HG02588 (cell line): ENCODE measurements at regions not wholly inside any gene's neighbourhood (a gene's known extent, or its start where the extent isn't known, plus 50 kb on each side); places are given as distances from the start of the nearest gene placed in this dataset.
A peak's percentile ranks its signal among the peaks of the same experiment; 100 is the strongest.

ENCODE experiments used
- ATAC-seq: cut with Tn5 transposase; IDR thresholded peaks from one replicate; pipeline ENCODE4 v1.9.1; 2021; ENCODE audit warnings: mild to moderate bottlenecking, moderate library complexity; ENCODE audit not compliant: unreplicated experiment

DNA sequence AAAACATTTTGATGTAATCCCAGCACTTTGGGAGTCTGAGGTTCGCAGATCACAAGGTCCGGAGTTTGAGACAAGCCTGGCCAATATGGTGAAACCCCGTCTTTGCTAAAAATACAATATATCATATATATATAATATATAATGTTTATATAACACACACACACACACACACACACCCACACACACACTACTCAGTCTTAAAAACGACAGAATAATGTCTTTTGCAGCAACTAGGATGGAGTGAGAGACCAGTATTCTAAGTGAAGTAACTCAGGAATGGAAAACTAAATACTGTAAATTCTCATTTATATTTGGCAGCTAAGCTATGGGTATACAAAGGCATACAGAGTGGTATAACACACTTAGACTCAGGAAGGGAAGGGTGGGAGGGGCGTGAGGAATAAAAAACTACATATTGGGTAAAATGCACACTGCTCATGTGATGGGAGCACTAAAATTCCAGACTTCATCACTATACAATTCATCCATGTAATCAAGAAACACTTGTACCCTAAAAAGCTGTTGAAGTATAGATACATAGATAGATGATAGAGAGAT is 231.2 kb upstream of the SEMA3A start:
- no peak for ATAC-seq

DNA sequence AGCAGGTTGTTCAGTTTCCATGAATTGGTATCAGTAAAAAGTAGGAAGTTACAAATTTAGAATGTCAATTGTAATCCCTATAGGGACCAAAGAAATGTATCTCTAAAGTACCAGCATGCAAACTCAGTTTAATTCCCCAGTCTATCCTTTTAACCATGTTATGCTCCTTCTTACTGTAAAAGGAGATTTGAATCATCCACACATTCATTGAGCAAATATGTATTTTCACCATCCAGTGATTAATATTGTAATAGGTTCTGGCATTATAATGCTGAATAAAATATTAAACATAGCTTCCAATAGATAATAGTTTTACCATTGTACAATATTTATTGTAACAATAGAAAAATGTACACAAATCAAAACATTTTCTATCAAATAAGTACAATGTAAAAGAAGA is 228.2 kb upstream of the SEMA3A start:
- no peak for ATAC-seq

DNA sequence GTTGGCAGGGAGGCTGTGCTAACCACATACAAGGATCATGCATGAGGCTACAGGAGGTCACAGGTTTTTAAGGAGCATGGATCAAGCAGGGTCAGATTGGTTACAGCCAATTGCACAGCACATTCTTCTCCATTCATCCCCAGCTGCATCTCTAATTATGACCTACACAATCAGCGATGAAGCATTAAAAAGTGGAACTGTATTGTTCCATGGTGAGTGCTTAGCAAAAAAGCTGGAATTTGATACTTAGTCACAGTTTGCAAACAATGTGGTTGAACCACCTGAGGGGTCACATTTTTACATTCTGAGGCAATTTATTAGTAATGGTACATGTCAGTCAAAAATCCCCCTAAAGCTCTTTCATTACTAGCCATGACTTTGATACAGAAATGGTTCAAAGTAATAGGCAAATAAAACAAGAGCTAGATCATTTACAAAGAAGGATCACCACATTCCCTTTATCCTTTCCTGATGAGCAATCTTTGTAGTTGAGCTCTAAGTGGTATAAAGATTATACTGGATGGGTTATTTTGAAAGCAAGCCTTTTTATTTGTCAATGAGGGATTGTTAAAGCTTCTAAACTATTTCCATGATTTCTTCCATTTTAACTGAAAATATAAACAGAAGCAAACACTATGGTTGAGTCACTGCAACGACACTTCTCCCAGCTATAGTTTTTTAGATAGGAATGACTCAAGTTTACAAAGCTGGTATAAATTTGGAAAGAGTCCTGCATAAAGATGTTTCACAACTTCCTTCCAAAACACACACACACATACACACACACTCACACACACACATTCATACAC is 217.8 kb upstream of the SEMA3A start:
- ATAC-seq, result no peak

DNA sequence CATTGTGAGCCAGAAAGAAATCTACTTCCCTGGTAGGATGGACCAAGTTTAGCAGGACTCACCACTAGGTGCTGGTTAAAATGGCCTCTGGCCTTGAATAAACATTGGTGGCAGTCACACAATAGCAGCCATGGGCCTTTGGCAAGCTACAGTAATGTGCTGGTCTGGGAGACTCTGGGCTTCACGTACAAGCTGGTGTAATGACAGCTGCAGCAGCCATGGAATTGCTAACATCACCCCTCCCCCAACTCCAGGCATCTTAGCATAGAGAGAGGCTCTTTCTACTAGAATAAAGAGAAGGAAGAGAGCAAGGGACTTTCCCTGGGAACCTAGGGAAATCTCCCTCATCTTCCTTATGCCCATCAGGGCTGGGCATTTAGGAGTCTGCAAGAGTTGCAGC is 205.1 kb upstream of the SEMA3A start:
- no peak for ATAC-seq

DNA sequence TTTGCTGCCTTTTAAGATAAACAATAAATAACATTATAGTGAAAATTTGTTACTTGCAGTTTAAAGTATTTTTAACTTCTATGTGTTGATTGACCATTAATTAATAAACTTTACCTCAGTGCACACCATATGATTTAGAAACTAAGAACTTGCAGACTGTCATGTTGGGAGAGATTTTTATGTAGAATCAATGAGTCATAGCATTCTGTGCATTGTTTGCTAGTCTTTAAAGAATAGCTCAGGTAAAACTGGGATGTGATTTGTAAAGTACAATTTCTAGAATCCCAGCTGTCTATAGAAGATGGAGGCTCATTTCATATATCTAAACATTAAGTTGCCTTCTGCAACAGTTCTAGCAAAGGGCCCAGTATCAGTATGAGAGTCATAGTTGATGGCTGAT is 199.6 kb upstream of the SEMA3A start:
- ATAC-seq, result no peak

DNA sequence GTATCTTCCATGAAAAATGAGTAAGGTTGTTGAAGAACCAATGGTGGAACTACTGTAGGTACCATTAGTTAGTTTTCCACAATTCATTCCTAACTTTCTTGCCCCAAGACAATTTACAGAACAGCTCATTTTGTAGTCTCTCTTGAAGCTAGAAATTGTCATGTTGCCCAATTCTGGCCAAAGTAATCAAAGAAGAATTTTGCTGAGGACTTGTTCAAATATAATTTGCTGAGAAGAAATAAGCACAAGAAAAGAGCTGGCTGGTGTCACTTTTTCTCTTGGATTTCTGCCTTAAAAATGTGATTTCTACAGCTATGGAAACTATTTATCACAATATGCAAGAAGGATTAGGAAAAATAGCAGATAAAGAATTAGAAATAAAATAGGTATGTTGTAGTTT is 199.2 kb upstream of the SEMA3A start:
- ATAC-seq, result no peak

DNA sequence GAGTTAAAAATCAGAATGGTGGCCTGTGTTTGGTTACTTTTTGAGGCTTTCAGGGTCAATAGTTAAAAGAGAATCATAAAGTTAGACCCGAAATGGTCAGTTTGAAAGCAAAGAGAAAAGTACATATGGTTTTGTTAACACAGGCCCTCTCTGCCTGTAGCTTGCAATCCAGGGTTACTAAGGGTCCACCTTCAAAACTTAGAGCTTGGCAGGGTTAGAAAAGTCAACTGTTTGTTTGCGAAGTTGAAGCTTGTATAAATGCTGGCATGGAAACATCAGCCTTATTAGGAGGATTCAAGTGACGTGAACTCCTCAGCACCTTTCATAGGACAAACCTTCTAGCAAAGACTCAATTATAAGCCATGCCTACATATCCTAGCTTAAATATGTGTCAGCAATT is 196.3 kb upstream of the SEMA3A start:
- ATAC-seq, result no peak

DNA sequence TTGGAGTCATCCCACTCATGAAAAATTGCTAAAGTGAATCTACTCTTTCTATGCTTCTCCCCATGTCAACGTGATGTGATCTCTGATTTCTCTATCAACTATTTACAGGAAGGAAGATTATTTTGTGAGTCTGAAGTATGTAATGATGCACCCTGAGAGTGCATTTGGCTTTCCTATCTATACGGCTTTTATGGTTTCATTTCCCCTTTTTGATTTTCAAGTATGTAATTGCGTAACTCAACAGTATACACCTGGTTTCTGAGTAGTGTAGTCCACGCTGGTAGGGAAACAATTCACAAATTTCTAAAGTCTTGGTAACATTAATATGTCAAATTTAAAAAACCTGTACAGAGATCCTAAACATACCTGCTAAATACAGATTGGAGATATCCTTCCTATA is 194.7 kb upstream of the SEMA3A start:
- ATAC-seq, result peak; percentile 96

DNA sequence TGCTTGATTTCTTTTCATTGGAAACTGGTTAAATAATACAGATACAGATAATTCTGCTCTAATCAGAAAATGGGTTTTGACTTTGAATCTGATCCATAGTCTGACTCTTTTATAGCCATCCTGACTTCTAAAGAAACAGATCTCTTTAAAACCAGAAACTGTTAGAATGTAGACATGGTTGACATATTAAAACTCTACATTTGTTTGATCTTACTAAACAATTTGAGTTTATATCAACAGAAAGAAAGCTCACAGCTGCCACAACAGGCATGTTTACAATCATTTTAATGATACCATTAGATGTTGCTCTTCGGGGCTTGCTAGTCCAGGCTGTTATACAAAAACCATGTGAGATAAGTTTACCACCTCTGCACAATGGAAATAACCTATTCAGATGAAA is 193.0 kb upstream of the SEMA3A start:
- ATAC-seq, result no peak

DNA sequence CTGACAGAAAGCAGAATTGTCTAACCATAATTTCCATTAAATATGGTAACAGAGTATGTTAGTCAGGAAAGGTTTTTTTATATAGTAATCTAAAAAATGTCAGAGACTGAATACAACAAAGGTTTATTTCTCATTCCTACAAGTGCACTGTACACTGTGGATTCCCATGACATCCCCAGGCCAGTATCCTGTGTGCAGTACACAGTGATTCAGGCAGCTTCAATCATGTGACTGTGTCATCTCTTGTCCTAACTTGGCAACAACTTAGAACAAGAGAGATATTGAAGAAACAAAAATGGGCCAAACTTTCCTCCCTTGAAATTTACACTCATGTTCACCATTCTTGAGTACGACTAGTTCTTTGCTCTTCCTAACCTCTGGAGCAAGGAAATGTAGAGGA is 189.8 kb upstream of the SEMA3A start:
- ATAC-seq, result no peak

DNA sequence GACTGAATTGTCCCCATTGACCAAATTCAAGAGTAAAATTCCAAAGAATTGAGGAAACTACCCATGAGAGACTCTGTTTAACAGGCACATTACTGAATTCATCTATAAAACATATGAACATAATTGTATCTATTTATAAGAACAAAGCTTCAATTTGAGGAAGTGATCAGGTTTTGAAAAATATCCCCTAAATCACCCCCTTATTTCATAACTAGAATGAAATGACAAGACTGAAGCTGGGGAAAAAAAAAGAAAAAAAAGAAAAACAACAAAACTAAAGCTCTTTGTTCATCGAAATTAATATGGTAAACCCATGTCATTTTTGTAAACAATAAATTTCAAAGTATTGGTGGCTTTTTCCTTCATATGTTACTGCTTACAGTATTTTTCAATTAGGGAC is 184.9 kb upstream of the SEMA3A start:
- ATAC-seq, result no peak

DNA sequence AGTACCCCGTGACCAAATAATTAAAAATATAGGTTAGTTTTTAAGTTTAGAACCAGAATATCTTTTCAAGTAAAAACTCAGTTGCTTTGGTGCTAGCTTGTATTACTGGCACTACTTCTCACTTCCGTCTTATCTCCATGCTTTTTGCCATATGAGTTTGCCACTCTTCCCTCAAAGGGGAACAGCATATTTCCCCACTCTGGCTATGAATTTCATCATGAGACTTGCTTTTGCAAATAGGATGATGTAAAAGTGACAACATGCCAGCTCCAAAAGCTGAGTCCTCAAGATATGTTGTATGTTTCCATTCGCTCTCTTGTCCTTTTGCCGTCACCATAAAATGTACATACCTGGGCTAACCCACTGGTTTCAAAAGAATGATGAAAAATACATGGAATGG is 178.1 kb upstream of the SEMA3A start:
- ATAC-seq, result no peak

DNA sequence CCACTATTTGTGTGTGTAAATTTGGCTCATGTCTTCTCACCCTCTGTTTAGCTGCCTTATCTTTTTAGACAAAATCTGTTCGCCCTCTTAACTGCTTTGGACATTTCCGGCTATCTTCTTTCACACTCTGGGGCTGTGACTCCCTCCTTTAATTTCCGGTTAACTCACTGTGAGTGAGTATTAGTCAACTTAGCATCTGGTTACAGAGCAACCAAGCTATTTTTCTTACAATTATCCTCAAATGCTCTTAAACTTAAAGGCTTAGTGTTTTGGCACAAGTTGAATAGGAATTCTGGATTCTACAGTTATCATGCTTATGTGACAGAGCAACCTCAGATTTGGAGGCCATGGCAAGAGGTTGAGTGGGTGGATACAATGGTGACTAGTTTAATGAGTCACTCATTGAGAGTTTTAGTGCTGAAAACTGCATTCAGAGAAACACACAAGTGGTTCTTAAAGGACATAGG is 177.6 kb upstream of the SEMA3A start:
- no peak for ATAC-seq

DNA sequence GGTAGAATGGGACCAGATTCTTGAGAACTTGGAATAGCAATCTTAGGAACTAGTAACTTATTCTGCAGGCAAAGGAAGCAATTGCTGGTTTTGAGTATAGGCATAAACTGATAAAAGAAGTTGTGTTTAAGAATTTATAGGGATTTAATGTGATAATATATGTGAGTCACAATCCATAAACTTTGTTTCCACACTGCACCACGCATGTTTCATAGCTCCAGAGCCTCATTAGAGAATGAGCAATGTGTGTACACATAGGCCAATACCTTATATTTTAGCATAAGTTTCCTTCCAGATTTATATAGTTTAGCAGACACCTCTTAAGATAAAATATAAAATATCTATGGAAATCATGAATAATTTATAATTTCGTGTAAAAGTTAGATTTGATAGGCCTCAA is 175.5 kb upstream of the SEMA3A start:
- no peak for ATAC-seq

DNA sequence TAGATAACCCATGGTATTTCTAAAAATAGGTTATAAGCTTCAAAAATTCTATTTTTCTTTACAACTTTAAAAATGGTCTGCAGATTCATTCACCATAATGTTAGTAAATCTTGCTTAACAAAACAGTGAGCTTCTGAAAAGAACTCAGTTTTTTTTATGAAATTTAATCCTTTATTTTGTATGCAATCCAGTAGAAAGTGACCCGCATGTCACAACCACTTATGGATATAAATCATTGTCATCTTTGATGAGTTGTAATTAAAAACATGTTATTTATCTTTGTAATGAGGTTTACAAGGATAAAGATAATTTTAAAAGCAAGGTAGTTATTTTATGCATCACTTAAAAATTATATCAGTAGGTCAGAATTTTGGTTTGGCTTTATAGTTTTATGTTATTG is 173.5 kb upstream of the SEMA3A start:
- ATAC-seq, result no peak

DNA sequence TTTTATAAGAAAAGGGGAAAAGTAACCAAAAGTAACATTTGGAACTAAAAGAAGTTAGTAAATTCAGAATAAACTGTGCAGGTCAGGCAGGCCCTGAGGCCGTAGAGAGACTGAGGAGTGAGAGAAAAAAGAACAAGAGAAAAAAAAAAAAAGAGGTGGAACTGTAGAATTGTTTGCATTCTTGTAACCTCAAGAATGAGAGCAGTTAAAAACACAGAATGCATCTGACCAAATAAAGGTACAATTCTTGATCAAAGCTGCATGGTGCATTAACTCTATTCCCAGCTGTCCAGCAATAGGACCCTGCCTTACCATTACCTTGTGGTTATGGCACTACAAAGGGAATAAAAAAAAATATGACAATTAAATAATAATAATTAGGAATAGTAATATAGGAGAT is 170.1 kb upstream of the SEMA3A start:
- no peak for ATAC-seq

DNA sequence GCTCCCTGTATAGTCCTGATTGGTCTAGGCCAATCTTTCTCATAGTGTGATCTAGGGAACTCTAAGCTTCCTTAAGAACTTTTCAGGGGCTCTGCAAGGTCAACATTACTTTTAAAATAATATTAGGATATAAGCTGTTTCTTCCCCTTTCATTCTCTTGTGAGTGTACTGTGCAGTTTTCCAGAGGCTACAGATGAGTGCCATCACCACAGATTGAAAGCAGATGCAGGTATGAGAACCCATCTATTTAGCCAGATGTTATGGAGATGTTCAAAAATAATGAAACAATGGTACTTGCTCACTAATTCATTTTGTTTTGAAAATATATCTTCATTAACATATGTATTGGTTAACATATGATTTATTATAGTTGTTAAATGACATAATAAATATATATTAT is 169.2 kb upstream of the SEMA3A start:
- ATAC-seq, result no peak

DNA sequence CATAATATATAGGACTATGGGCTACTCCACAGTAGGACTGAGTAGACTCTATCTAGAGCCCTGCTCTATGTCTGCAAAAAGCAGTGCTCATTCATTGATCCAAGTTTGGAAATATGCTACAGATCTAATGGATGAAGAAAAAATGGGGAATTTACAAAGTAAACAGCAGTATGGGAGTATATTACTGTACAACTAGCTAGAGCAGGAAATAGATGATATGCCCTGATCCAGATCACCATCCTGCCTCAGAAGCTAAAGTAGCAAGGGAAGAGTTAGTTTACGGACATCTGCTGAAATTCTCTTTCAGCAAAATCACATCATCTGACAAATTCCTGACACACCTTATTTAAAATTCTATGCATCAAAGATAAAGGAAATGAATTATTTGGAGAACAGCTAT is 168.2 kb upstream of the SEMA3A start:
- ATAC-seq, result no peak

DNA sequence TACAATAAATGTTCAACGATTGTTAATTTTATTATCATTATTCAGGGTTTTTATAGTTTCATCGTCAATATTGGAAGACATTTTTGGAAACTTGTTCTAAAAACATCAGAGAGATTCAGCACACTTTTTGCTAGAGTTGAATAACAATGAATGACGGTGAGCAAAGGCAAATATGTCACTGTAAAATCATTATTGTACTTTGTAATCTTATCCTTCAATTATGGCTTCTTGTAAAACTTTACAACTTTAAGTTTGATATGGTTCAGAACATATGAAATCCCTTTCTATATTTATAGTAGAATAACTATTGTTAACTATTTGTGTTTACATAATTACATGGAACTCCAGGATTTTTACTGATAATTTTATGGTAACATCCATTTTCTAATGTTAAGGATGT is 167.8 kb upstream of the SEMA3A start:
- ATAC-seq, result no peak

DNA sequence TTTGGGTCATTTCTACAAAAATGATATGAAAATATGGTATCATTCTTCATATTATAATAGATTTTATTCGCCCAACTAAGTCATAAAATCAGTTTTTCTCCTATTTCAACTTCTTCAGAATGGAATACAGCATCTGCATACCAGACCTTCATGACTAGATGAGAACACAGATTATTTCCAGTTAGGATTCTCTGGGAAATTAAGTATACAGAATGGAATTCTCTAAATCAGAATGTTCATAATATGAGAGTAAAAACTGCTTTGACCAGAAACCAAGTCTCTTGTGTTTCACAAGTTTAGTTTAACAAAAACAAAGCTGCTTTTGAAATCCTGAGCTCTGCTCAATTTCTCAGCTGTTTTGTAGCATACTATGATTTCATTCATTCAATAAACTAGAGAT is 160.3 kb upstream of the SEMA3A start:
- no peak for ATAC-seq

DNA sequence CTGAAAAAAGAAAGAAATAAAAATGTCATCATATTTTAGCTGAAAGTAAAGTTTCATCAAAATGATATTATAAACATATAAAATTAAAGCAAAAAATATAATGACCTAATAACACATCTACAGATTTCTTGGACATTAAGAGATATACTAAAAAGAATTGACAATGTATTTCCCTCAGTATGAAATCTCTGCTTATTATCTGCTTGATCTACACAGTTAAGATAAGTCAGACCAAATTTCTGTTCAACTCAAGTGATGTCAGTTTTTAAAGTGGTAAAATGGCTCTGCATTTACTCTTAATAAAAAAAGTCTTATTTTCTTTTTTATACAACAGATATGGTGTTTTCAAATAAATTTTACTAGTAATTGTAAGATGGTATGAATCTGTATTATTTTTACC is 159.4 kb upstream of the SEMA3A start:
- ATAC-seq, result no peak

DNA sequence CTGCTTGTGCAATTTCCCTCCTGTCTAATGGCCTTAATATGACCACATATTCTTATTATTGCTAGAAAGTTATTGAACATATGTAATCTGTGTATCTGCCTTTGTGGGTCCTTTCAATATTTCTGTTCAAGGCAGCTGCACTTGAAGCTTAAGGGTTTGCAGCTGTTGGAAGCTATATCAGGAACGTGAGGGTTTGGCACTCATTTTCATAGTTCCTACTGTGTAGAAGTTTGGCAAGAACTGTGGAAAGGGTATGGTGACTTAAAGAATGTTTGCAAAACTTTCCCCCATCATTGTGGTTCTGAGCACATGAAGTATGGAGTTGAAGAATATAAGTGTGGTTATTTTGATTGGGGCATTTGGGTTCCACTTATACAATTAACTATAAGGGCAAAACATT is 144.7 kb upstream of the SEMA3A start:
- ATAC-seq, result no peak

DNA sequence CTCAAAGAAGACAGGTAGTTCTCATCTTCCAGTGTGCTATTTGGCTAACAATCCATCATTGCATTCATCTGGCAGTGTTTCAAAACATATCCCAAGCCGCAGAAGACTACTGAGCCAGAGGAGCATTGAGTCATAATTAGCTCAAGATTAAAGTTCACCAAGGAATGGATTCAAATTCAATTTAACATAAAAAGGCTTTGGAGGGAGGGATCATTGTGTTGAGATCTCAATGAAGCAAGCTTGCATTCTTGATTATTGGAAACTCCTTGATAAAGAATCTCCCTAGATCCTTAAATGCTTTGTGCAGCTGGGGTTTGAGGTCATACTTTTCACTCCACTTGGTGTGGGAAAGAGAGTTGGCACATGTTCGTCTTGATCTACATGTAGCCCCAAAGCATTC is 142.8 kb upstream of the SEMA3A start:
- ATAC-seq, result no peak
